Astrocyte (in vitro differentiated cells and primary cell): ENCODE measurements at regions not wholly inside any gene's neighbourhood (a gene's known extent, or its start where the extent isn't known, plus 50 kb on each side); places are given as distances from the start of the nearest gene placed in this dataset.

Experiments used
- CTCF ChIP-seq: IDR thresholded peaks from 2 replicates; pipeline ENCODE4 v1.5.1; 2011; ENCODE audit warnings: low read depth, mild to moderate bottlenecking, inconsistent platforms, low read length, moderate library complexity; ENCODE audit not compliant: insufficient read depth
- EZH2 ChIP-seq: IDR thresholded peaks from 2 replicates; pipeline ENCODE4 v1.6.1; 2012; ENCODE audit warnings: mild to moderate bottlenecking, low read length, inconsistent platforms; ENCODE audit not compliant: insufficient read depth

- TF ChIP-seq CTCF (no peak), EZH2 (no peak)
Observed at GRCh38 chr5:74063821-74064220, 437.8 kb downstream of the ARHGEF28 start.
